ENCODE measurements at regions not wholly inside any gene's neighbourhood (a gene's known extent, or its start where the extent isn't known, plus 50 kb on each side); places are given as distances from the start of the nearest gene placed in this dataset.
"Not testable (repeated sequence)": the region's sequence is repeated elsewhere in the genome, so short reads cannot be mapped to it uniquely, and the experiment has no call there.

- no peak for DNase-seq (ENCODE audit: low read depth in 2 of 2)
Measured at GRCh38 chr14:44453433-44454171, 53.5 kb downstream of the FSCB start.

- not testable (repeated sequence) for DNase-seq (ENCODE audit: low read depth in 2 of 2)
Measured at GRCh38 chr14:44450232-44450631, 56.9 kb downstream of the FSCB start.

GRCh38 chr14:44449680-44450079 is 57.4 kb downstream of the FSCB start:
- no peak for DNase-seq (ENCODE audit: low read depth in 2 of 2)

- no peak for DNase-seq (ENCODE audit: low read depth in 2 of 2)
Measured at GRCh38 chr14:44448951-44449358, 58.1 kb downstream of the FSCB start.

GRCh38 chr14:44446965-44447364 is 60.1 kb downstream of the FSCB start:
- no peak for DNase-seq (ENCODE audit: low read depth in 2 of 2)

- no peak for DNase-seq (ENCODE audit: low read depth in 2 of 2)
Measured at GRCh38 chr14:44444454-44444853, 62.6 kb downstream of the FSCB start.

GRCh38 chr14:44438936-44439335 is 68.1 kb downstream of the FSCB start:
- no peak for DNase-seq (ENCODE audit: low read depth in 2 of 2)

- DNase-seq (ENCODE audit: low read depth in 2 of 2), result no peak
Measured at GRCh38 chr14:44438221-44438620, 68.9 kb downstream of the FSCB start.

- no peak for DNase-seq (ENCODE audit: low read depth in 2 of 2)
Measured at GRCh38 chr14:44436458-44436857, 70.6 kb downstream of the FSCB start.

- no peak for DNase-seq (ENCODE audit: low read depth in 2 of 2)
Measured at GRCh38 chr14:44428231-44428945, 78.7 kb downstream of the FSCB start.

- no peak for DNase-seq (ENCODE audit: low read depth in 2 of 2)
Measured at GRCh38 chr14:44422699-44423098, 84.4 kb downstream of the FSCB start.

GRCh38 chr14:44420226-44420625 is 86.9 kb downstream of the FSCB start:
- DNase-seq (ENCODE audit: low read depth in 2 of 2), result no peak

- DNase-seq (ENCODE audit: low read depth in 2 of 2), result no peak
Measured at GRCh38 chr14:44418856-44419255, 88.2 kb downstream of the FSCB start.

GRCh38 chr14:44417809-44418208 is 89.3 kb downstream of the FSCB start:
- DNase-seq (ENCODE audit: low read depth in 2 of 2), result no peak

- DNase-seq (ENCODE audit: low read depth in 2 of 2), result no peak
Measured at GRCh38 chr14:44414646-44415045, 92.4 kb downstream of the FSCB start.

GRCh38 chr14:44412858-44413569 is 94.1 kb downstream of the FSCB start:
- no peak for DNase-seq (ENCODE audit: low read depth in 2 of 2)

GRCh38 chr14:44405011-44405486 is 102.0 kb downstream of the FSCB start:
- DNase-seq (ENCODE audit: low read depth in 2 of 2), result no peak

GRCh38 chr14:44404599-44404998 is 102.5 kb downstream of the FSCB start:
- DNase-seq (ENCODE audit: low read depth in 2 of 2), result no peak

GRCh38 chr14:44404036-44404435 is 103.0 kb downstream of the FSCB start:
- no peak for DNase-seq (ENCODE audit: low read depth in 2 of 2)

GRCh38 chr14:44403193-44403592 is 103.9 kb downstream of the FSCB start:
- DNase-seq (ENCODE audit: low read depth in 2 of 2), result no peak

GRCh38 chr14:44396226-44396625 is 110.9 kb downstream of the FSCB start:
- no peak for DNase-seq (ENCODE audit: low read depth in 2 of 2)

GRCh38 chr14:44392984-44393383 is 114.1 kb downstream of the FSCB start:
- no peak for DNase-seq (ENCODE audit: low read depth in 2 of 2)

GRCh38 chr14:44388306-44388705 is 118.8 kb downstream of the FSCB start:
- no peak for DNase-seq (ENCODE audit: low read depth in 2 of 2)

Data from activated CD4-positive, alpha-beta T cell treated with anti-CD3 and anti-CD28 coated beads for 24 hours (primary cell).